Common myeloid progenitor, CD34-positive (primary cell): ENCODE measurements at regions not wholly inside any gene's neighbourhood (a gene's known extent, or its start where the extent isn't known, plus 50 kb on each side); places are given as distances from the start of the nearest gene placed in this dataset.

Experiments used
- CTCF ChIA-PET: fragments of 350-600 bp; sonication (Branson Sonifier 250); formaldehyde crosslinking; loops from one replicate; lab custom pipeline; 2021; ENCODE audit warnings: antibody characterized with exemption; lab: Charles Lee
- POLR2A ChIA-PET: fragments of 350-600 bp; sonication (Branson Sonifier 250); formaldehyde crosslinking; loops from one replicate; lab custom pipeline; 2021; ENCODE audit warnings: antibody characterized with exemption; lab: Charles Lee
- DNase-seq, 3 donors: peaks; one replicate each; pipeline versions ENCODE4 v3.0.0 to v3.0.0-alpha.2; 2013
- H3K27ac ChIP-seq, 2 experiments: 1 replicate in 1 of 2; 2 replicates in 1 of 2; pipeline ENCODE4 v1.7.0; 2013; ENCODE audit warnings: inconsistent platforms in 2 of 2, low read length in 2 of 2, mild to moderate bottlenecking in 2 of 2, low read depth in 1 of 2, moderate library complexity in 1 of 2; ENCODE audit not compliant: severe bottlenecking in 2 of 2, insufficient read depth in 1 of 2, poor library complexity in 1 of 2
- H3K27me3 ChIP-seq, 5 experiments: replicated peaks in 2 of 5; 1 replicate in 3 of 5; 2 replicates in 2 of 5; pipeline versions ENCODE4 v1.6.1 to v1.7.0; 2013; ENCODE audit warnings: low read length in 4 of 5, mild to moderate bottlenecking in 2 of 5, moderate library complexity in 2 of 5, inconsistent platforms in 1 of 5; ENCODE audit not compliant: insufficient read depth in 5 of 5, control insufficient read depth in 4 of 5
- H3K36me3 ChIP-seq, 4 experiments: 1 replicate in 2 of 4; 2 replicates in 2 of 4; pipeline versions ENCODE4 v1.6.1 to v1.7.0; 2013; ENCODE audit warnings: low read length in 3 of 4, control low read depth in 1 of 4, mild to moderate bottlenecking in 1 of 4; ENCODE audit not compliant: control insufficient read depth in 4 of 4, insufficient read depth in 4 of 4
- H3K4me1 ChIP-seq, 4 experiments: 1 replicate in 3 of 4; 2 replicates in 1 of 4; pipeline versions ENCODE4 v1.6.1 to v1.7.1; 2013; ENCODE audit warnings: low read length in 3 of 4, mild to moderate bottlenecking in 3 of 4, control low read depth in 1 of 4, inconsistent platforms in 1 of 4, moderate library complexity in 1 of 4; ENCODE audit not compliant: control insufficient read depth in 4 of 4, insufficient read depth in 4 of 4; ENCODE audit errors: control extremely low read depth in 1 of 4
- H3K4me3 ChIP-seq, 7 experiments: 1 replicate in 4 of 7; 2 replicates in 3 of 7; pipeline versions ENCODE4 v1.5.1 to v1.7.0; 2013; ENCODE audit warnings: mild to moderate bottlenecking in 7 of 7, low read length in 6 of 7, moderate library complexity in 6 of 7, inconsistent platforms in 2 of 7, low read depth in 2 of 7, control low read depth in 1 of 7; ENCODE audit not compliant: insufficient read depth in 4 of 7, control insufficient read depth in 1 of 7; ENCODE audit errors: extremely low read depth in 1 of 7
- H3K9me3 ChIP-seq, 5 experiments: 1 replicate in 4 of 5; 2 replicates in 1 of 5; pipeline versions ENCODE4 v1.6.1 to v1.7.1; 2013; ENCODE audit warnings: low read length in 4 of 5, mild to moderate bottlenecking in 2 of 5, inconsistent platforms in 1 of 5, low read depth in 1 of 5, moderate library complexity in 1 of 5; ENCODE audit not compliant: control insufficient read depth in 4 of 5, insufficient read depth in 2 of 5; ENCODE audit errors: control extremely low read depth in 1 of 5
- WGBS: methylation state at CpG from one replicate; pipeline ENCODE4 v1.1.5; 2013; ENCODE audit not compliant: insufficient coverage; 5-methylcytosine and 5-hydroxymethylcytosine counted together

GRCh38 chr3:147616998-147617619 lies 207.9 kb downstream of the ZIC1 start:
- H3K36me3 ChIP-seq, result no peaks in the 10 kb centered on the region
- POLR2A ChIA-PET, result interaction anchor here (0.6 kb wide), 1 partner anchor 643 kb away, joined by 3 read pairs; no protein-coding TSS in a partner anchor
- H3K4me3 ChIP-seq, result no peak overlapping the region
- peak in 2 of 3 donors; percentile 1 for DNase-seq
- no peaks in the 10 kb centered on the region for H3K9me3 ChIP-seq
- H3K27me3 ChIP-seq, result no peaks in the 10 kb centered on the region
- CTCF ChIA-PET, result no interaction called here
- no peak overlapping the region for H3K27ac ChIP-seq
- no peaks in the 10 kb centered on the region for H3K4me1 ChIP-seq
- no CpG with 5 or more reads among the region's 2 CpGs for WGBS

GRCh38 chr3:147618691-147619090 lies 209.5 kb downstream of the ZIC1 start:
- no peak for DNase-seq
- Histone ChIP-seq H3K9me3 (no peaks in the 10 kb centered on the region), H3K36me3 (no peaks in the 10 kb centered on the region), H3K4me3 (no peak overlapping the region), H3K27me3 (no peaks in the 10 kb centered on the region), H3K4me1 (no peaks in the 10 kb centered on the region), H3K27ac (no peak overlapping the region)
- 93% methylated on average over 3 of the region's 4 CpGs for WGBS
- ChIA-PET POLR2A (no interaction called here), CTCF (interaction anchor here (1.1 kb wide), 1 partner anchor 22 kb away, joined by 3 read pairs; no protein-coding TSS in a partner anchor)

- Histone ChIP-seq H3K4me3 (no peak overlapping the region), H3K9me3 (no peaks in the 10 kb centered on the region), H3K27me3 (no peaks in the 10 kb centered on the region), H3K4me1 (no peaks in the 10 kb centered on the region), H3K27ac (no peak overlapping the region), H3K36me3 (no peaks in the 10 kb centered on the region)
- POLR2A ChIA-PET, result no interaction called here
- no CpG with 5 or more reads among the region's 3 CpGs for WGBS
- DNase-seq, result no peak
- CTCF ChIA-PET, result no interaction called here
These were observed 210.9 kb downstream of the ZIC1 start for GRCh38 chr3:147619921-147620560.

GRCh38 chr3:147620906-147621305 lies 211.7 kb downstream of the ZIC1 start:
- POLR2A ChIA-PET, result no interaction called here
- no peak overlapping the region for H3K27ac ChIP-seq

GRCh38 chr3:147630921-147631415 lies 221.8 kb downstream of the ZIC1 start:
- 88% methylated on average over 1 of the region's 1 CpG for WGBS
- POLR2A ChIA-PET, result no interaction called here
- CTCF ChIA-PET, result no interaction called here
- Histone ChIP-seq H3K27me3 (no peaks in the 10 kb centered on the region), H3K4me3 (no peak overlapping the region), H3K9me3 (peaks cover 0 to 5% (median 1%) of the 10 kb centered on the region in 5 experiments), H3K36me3 (no peaks in the 10 kb centered on the region), H3K27ac (no peak overlapping the region), H3K4me1 (no peaks in the 10 kb centered on the region)
- no peak for DNase-seq

More at GRCh38 chr3:147620906-147621305, 211.7 kb downstream of the ZIC1 start:
- no peaks in the 10 kb centered on the region for H3K4me1 ChIP-seq
- no peak for DNase-seq
- no peaks in the 10 kb centered on the region for H3K9me3 ChIP-seq
- no peak overlapping the region for H3K4me3 ChIP-seq
- H3K27me3 ChIP-seq, result no peaks in the 10 kb centered on the region
- CTCF ChIA-PET, result no interaction called here
- no peaks in the 10 kb centered on the region for H3K36me3 ChIP-seq

- 80% methylated on average over 1 of the region's 1 CpG for WGBS
- Histone ChIP-seq H3K27ac (no peak overlapping the region), H3K4me1 (no peaks in the 10 kb centered on the region), H3K9me3 (peaks cover 0 to 4% (median 0%) of the 10 kb centered on the region in 5 experiments), H3K36me3 (no peaks in the 10 kb centered on the region), H3K27me3 (no peaks in the 10 kb centered on the region), H3K4me3 (no peak overlapping the region)
- POLR2A ChIA-PET, result no interaction called here
- CTCF ChIA-PET, result interaction anchor here (1.1 kb wide), 1 partner anchor 22 kb away, joined by 3 read pairs; no protein-coding TSS in a partner anchor
- no peak for DNase-seq
These were observed 231.6 kb downstream of the ZIC1 start for GRCh38 chr3:147640781-147641180.

- Histone ChIP-seq H3K9me3 (no peaks in the 10 kb centered on the region), H3K36me3 (no peaks in the 10 kb centered on the region), H3K27ac (no peak overlapping the region), H3K4me3 (no peak overlapping the region), H3K4me1 (no peaks in the 10 kb centered on the region), H3K27me3 (no peaks in the 10 kb centered on the region)
- no peak for DNase-seq
- 100% methylated on average over 1 of the region's 1 CpG for WGBS
- ChIA-PET CTCF (no interaction called here), POLR2A (no interaction called here)
These were observed 236.6 kb downstream of the ZIC1 start for GRCh38 chr3:147645761-147646160.
